ENCODE measurements at regions not wholly inside any gene's neighbourhood (a gene's known extent, or its start where the extent isn't known, plus 50 kb on each side); places are given as distances from the start of the nearest gene placed in this dataset.

DNA sequence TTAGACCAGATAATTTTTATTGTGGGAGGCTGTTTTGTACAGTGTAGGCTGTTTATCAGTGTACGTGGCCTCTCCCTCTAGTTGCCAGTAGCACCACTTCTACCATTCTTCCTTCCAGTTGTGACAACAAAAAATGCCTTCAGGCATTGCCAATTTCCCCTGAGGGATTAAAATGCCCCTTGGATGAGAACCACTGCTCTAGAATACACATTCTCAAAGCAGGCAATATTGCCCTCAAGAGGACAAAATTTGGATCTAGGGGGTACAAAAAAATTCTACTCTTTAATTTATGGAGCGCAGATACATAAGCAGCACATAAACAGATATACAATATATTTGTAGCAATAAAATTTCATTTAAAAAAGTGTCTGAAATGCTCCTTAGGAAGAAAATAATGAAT is 674.6 kb downstream of the PTPRC start:
- TF ChIP-seq, protein P1, sequence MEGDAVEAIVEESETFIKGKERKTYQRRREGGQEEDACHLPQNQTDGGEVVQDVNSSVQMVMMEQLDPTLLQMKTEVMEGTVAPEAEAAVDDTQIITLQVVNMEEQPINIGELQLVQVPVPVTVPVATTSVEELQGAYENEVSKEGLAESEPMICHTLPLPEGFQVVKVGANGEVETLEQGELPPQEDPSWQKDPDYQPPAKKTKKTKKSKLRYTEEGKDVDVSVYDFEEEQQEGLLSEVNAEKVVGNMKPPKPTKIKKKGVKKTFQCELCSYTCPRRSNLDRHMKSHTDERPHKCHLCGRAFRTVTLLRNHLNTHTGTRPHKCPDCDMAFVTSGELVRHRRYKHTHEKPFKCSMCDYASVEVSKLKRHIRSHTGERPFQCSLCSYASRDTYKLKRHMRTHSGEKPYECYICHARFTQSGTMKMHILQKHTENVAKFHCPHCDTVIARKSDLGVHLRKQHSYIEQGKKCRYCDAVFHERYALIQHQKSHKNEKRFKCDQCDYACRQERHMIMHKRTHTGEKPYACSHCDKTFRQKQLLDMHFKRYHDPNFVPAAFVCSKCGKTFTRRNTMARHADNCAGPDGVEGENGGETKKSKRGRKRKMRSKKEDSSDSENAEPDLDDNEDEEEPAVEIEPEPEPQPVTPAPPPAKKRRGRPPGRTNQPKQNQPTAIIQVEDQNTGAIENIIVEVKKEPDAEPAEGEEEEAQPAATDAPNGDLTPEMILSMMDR (IDR thresholded peaks at IDR 0.05; ENCODE audit: borderline replicate concordance, extremely low read depth, low read length, poor library complexity, severe bottlenecking): no peak
- no peak for TF ChIP-seq EZH2 (IDR thresholded peaks at IDR 0.05; ENCODE audit: borderline replicate concordance, low read depth, low read length, severe bottlenecking)

Measured in DND-41 (cell line).